Transverse colon (tissue), 4 donors: ENCODE measurements at regions not wholly inside any gene's neighbourhood (a gene's known extent, or its start where the extent isn't known, plus 50 kb on each side); places are given as distances from the start of the nearest gene placed in this dataset.

ENCODE experiments used
- POLR2A ChIP-seq: fragments of 450-650 bp; IDR thresholded peaks from one replicate; pipeline ENCODE4 v1.6.1; 2016; ENCODE audit warnings: antibody characterized with exemption, mild to moderate bottlenecking, moderate library complexity
- POLR2AphosphoS5 ChIP-seq, 3 donors: sonication (generic); formaldehyde crosslinking; IDR thresholded peaks; one replicate each; pipeline ENCODE4 v1.6.1; 2016; ENCODE audit warnings: antibody characterized with exemption in 3 of 3
- TF ChIP-seq, protein P1 (sequence below), 5 experiments: fragments of 200-600 bp in 3 of 5; fragments of 450-650 bp in 2 of 5; sonication (generic) in 3 of 5; IDR thresholded peaks; 1 replicate in 2 of 5; 2 replicates in 3 of 5; pipeline ENCODE4 v1.5.1; 2016 to 2017; ENCODE audit warnings: antibody characterized with exemption in 5 of 5, inconsistent platforms in 3 of 5, mild to moderate bottlenecking in 2 of 5, moderate library complexity in 1 of 5

DNA sequence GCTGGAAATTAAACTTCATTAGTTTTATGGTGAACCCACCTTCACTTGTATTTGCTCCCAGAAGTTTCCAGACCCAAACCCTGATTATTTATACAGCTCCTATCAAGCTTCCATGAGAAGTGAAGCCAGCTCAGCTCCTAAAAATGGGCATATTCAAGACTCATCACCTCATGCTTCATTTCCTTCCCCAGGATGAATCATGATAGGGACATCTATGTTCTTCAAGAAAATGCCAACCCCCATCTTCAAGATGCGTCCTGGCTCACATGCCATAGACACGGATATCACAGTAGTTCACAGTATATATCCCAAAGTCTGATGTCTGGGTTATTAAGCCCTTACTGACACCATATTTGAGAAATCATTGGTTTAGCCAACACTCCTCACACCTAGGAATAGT, 217.6 kb downstream of the NPR3 start:
- TF ChIP-seq, protein P1, sequence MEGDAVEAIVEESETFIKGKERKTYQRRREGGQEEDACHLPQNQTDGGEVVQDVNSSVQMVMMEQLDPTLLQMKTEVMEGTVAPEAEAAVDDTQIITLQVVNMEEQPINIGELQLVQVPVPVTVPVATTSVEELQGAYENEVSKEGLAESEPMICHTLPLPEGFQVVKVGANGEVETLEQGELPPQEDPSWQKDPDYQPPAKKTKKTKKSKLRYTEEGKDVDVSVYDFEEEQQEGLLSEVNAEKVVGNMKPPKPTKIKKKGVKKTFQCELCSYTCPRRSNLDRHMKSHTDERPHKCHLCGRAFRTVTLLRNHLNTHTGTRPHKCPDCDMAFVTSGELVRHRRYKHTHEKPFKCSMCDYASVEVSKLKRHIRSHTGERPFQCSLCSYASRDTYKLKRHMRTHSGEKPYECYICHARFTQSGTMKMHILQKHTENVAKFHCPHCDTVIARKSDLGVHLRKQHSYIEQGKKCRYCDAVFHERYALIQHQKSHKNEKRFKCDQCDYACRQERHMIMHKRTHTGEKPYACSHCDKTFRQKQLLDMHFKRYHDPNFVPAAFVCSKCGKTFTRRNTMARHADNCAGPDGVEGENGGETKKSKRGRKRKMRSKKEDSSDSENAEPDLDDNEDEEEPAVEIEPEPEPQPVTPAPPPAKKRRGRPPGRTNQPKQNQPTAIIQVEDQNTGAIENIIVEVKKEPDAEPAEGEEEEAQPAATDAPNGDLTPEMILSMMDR (IDR thresholded peaks at IDR 0.05) = no peak
- TF ChIP-seq POLR2AphosphoS5 (IDR thresholded peaks at IDR 0.05) (no peak), POLR2A (no peak)
